ENCODE measurements at regions not wholly inside any gene's neighbourhood (a gene's known extent, or its start where the extent isn't known, plus 50 kb on each side); places are given as distances from the start of the nearest gene placed in this dataset.

GRCh38 chr2:220913384-220913783, 658.7 kb downstream of the EPHA4 start:
- Histone ChIP-seq H3K27ac (no peak overlapping the region), H3K36me3 (no peaks in the 10 kb centered on the region), H3K4me3 (no peak overlapping the region), H3K9me3 (no peaks in the 10 kb centered on the region), H3K27me3 (no peaks in the 10 kb centered on the region), H3K4me1 (no peaks in the 10 kb centered on the region)
- intact Hi-C loops (cut with DNase I; ENCODE audit: low total_unique reads): no loop called here
- DNase-seq: no peak
- TF ChIP-seq, protein P1, sequence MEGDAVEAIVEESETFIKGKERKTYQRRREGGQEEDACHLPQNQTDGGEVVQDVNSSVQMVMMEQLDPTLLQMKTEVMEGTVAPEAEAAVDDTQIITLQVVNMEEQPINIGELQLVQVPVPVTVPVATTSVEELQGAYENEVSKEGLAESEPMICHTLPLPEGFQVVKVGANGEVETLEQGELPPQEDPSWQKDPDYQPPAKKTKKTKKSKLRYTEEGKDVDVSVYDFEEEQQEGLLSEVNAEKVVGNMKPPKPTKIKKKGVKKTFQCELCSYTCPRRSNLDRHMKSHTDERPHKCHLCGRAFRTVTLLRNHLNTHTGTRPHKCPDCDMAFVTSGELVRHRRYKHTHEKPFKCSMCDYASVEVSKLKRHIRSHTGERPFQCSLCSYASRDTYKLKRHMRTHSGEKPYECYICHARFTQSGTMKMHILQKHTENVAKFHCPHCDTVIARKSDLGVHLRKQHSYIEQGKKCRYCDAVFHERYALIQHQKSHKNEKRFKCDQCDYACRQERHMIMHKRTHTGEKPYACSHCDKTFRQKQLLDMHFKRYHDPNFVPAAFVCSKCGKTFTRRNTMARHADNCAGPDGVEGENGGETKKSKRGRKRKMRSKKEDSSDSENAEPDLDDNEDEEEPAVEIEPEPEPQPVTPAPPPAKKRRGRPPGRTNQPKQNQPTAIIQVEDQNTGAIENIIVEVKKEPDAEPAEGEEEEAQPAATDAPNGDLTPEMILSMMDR (IDR thresholded peaks at IDR 0.05): no peak
- TF ChIP-seq EP300 (IDR thresholded peaks at IDR 0.05): no peak
- no peak for TF ChIP-seq POLR2AphosphoS5 (IDR thresholded peaks at IDR 0.05)
- no peak for TF ChIP-seq POLR2A (IDR thresholded peaks at IDR 0.05)

DNA sequence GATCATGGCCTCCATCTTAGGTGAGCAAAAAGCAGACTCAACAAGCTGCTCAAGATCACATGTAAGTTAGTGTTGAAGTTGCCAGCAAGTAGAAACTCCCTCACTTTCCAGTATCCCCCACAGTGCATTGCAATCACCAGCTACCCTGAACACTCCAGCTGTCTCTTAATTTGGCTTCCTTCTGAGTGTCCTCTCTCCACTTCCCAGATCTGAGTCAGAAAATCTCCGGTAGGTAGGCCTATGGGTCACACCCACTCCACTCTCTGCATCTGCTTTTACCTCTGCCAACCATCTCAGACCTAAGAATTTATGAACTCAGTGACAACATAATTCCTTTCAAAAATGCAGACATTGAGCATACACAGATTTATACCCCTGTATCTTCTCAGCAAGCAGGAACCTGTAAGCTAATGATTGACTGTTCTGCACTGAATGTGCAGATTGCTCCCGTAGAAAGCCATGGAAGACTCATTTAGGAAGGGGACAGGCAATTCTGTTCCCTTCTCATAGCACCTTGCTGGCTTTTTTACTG, 656.9 kb downstream of the EPHA4 start:
- WGBS, 5 donors: 62 to 75% (median 71%) methylated on average over 2 of the region's 2 CpGs
- intact Hi-C loops (cut with DNase I; ENCODE audit: low total_unique reads): no loop called here
- H3K27ac ChIP-seq: no peak overlapping the region
- H3K4me3 ChIP-seq: no peak overlapping the region
- H3K4me1 ChIP-seq: no peaks in the 10 kb centered on the region
- TF ChIP-seq POLR2A (IDR thresholded peaks at IDR 0.05): no peak
- TF ChIP-seq, protein P1 (IDR thresholded peaks at IDR 0.05): no peak
- TF ChIP-seq POLR2AphosphoS5 (IDR thresholded peaks at IDR 0.05): no peak
- no peak for TF ChIP-seq EP300 (IDR thresholded peaks at IDR 0.05)
- H3K27me3 ChIP-seq: no peaks in the 10 kb centered on the region
- no peaks in the 10 kb centered on the region for H3K9me3 ChIP-seq
- DNase-seq: no peak
- H3K36me3 ChIP-seq: no peaks in the 10 kb centered on the region

DNA sequence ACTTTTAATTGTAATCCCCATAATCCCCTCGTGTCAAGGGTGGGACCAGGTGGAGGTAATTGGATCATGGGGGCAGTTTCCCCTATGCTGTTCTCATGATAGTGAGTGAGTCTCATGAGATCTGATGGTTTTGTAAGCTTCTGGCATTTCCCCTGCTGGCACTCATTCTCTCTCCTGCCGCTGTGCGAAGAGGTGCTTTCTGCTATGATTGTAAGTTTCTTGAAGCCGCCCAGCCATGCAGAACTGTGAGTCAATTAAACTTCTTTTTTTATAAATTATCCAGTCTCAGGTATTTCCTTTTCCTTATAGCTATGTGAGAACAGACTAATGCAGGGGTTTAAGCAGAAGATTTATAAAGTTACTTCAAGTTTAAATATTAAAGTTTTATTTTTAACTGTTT, 655.2 kb downstream of the EPHA4 start:
- 84 to 93% (median 86%) methylated on average over 4 of the region's 4 CpGs for WGBS, 5 donors
- no peaks in the 10 kb centered on the region for H3K27me3 ChIP-seq
- no peaks in the 10 kb centered on the region for H3K9me3 ChIP-seq
- DNase-seq: no peak
- no peaks in the 10 kb centered on the region for H3K36me3 ChIP-seq
- H3K4me1 ChIP-seq: no peaks in the 10 kb centered on the region
- TF ChIP-seq, protein P1 (IDR thresholded peaks at IDR 0.05): no peak
- TF ChIP-seq POLR2AphosphoS5 (IDR thresholded peaks at IDR 0.05): no peak
- TF ChIP-seq EP300 (IDR thresholded peaks at IDR 0.05): no peak
- TF ChIP-seq POLR2A (IDR thresholded peaks at IDR 0.05): no peak
- no peak overlapping the region for H3K27ac ChIP-seq
- intact Hi-C loops (cut with DNase I; ENCODE audit: low total_unique reads): no loop called here
- no peak overlapping the region for H3K4me3 ChIP-seq

- Histone ChIP-seq H3K36me3 (no peaks in the 10 kb centered on the region), H3K4me3 (no peak overlapping the region), H3K27ac (no peak overlapping the region), H3K4me1 (peaks cover 0 to 7% (median 0%) of the 10 kb centered on the region in 4 donors), H3K9me3 (peaks cover 0 to 19% (median 11%) of the 10 kb centered on the region in 4 donors), H3K27me3 (no peaks in the 10 kb centered on the region)
- DNase-seq: no peak
- intact Hi-C loops (cut with DNase I; ENCODE audit: low total_unique reads): no loop called here
- TF ChIP-seq, protein P1 (IDR thresholded peaks at IDR 0.05): no peak
- TF ChIP-seq POLR2AphosphoS5 (IDR thresholded peaks at IDR 0.05): no peak
- TF ChIP-seq POLR2A (IDR thresholded peaks at IDR 0.05): no peak
- no peak for TF ChIP-seq EP300 (IDR thresholded peaks at IDR 0.05)
- 24 to 46% (median 40%) methylated on average over 2 of the region's 2 CpGs for WGBS, 5 donors
These were observed 641.6 kb downstream of the EPHA4 start for GRCh38 chr2:220930271-220931076.
